ENCODE measurements at regions not wholly inside any gene's neighbourhood (a gene's known extent, or its start where the extent isn't known, plus 50 kb on each side); places are given as distances from the start of the nearest gene placed in this dataset.
"Not testable (repeated sequence)": the region's sequence is repeated elsewhere in the genome, so short reads cannot be mapped to it uniquely, and the experiment has no call there.

DNA sequence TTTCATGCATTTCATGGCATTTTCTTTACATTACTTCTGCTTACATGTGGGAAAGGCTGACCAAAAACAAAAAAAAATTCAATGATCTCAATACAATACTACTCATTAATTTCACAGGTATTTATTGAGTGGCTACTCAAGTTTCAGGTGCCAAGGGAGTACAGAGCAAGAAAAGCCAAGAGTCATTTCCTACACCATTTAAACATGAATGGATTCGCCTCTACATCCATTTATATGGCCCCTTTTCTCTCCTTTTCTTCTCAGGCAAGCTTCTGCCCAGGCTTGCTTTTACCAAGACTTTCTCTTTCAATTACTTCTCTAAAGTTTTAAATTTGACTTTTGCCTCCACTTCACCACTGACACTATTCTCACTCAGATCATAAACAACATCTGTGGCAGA is 1603.1 kb upstream of the CELF4 start:
- no peak for DNase-seq (ENCODE audit: low read depth)

DNA sequence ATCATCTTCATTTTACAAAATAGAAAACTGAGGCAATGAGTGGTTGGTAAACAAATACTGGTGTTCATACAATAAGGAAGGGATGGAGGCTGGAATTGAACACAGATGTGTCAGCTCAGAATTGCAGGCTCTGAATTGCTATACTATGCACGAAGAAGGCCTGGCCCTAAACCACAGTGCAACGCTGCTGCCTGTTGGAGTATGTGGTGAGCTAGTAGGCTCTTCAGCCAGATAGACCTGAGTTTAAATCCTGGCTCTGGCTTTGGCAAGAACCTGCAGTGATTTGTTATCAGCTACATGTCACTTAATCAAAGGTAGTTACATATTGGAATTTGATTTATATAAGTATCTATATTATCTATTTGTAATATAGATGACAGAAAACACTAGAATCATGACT is 1602.4 kb upstream of the CELF4 start:
- no peak for DNase-seq (ENCODE audit: low read depth)

- no peak for DNase-seq (ENCODE audit: low read depth)
These were observed 1601.2 kb upstream of the CELF4 start for GRCh38 chr18:39166776-39167175.

DNA sequence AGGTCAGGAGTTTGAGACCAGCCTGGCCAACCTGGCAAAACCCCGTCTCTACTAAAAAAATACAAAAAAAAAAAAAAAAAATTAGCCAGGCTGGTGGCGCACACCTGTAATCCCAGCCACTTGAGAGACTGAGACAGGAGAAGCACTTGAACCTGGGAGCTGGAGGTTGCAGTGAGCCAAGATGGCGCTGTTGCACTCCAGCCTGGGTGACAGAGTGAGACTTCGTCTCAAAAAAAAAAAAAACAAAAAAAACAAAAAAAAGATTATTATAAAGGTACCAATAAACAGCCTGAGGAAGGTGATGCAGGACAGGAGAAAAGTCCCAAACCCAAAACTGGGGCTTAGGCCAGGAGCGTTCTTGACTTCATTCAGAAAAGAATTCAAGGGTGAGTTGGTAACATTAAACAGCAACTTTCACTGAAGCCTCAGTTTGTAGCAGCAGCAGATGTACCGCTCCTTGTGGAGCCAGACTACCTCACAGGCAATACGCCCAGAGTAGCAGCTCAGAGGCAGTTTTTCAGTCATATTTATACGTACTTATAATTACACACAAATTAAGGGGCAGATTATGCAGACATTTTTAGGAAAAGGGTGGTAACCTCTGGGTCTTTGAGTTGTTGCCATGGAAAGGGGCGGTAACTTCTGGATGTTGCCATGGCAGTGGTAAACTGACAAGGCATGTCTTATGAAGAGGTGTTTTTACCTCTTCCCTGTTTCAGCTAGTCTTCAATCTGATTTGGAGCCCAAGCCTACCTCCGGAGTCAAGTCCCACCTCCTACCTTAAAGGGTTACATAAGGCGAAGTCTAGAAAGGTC is 1596.6 kb upstream of the CELF4 start:
- no peak for DNase-seq (ENCODE audit: low read depth)

- no peak for DNase-seq (ENCODE audit: low read depth)
These were observed 1583.7 kb upstream of the CELF4 start for GRCh38 chr18:39149211-39149806.

GRCh38 chr18:39134255-39134654 is 1568.7 kb upstream of the CELF4 start:
- DNase-seq (ENCODE audit: low read depth): no peak

DNA sequence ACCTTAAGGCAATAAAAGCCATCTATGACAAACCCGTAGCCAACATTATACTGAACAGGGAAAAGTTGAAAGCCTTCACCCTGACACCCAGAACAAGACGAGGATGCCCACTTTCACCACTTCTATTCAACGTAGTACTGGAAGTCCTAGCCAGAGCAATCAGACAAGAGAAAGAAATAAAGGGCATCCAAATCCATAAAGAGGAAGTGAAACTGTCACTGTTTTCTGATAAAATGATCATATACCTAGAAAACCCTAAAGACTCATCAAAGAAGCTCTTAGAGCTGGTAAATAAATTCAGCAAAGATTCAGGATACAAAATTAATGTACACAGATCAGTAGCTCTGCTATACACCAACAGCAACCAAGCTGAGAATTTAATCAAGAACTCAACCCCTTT is 1561.9 kb upstream of the CELF4 start:
- DNase-seq (ENCODE audit: low read depth): not testable (repeated sequence)

GRCh38 chr18:39113790-39114189 is 1548.2 kb upstream of the CELF4 start:
- DNase-seq (ENCODE audit: low read depth): no peak

- DNase-seq (ENCODE audit: low read depth): no peak
These were observed 1539.5 kb upstream of the CELF4 start for GRCh38 chr18:39105104-39105503.

- no peak for DNase-seq (ENCODE audit: low read depth)
These were observed 1507.4 kb upstream of the CELF4 start for GRCh38 chr18:39072970-39073369.

- no peak for DNase-seq (ENCODE audit: low read depth)
These were observed 1496.8 kb upstream of the CELF4 start for GRCh38 chr18:39062426-39062825.

- no peak for DNase-seq (ENCODE audit: low read depth)
These were observed 1492.9 kb upstream of the CELF4 start for GRCh38 chr18:39058386-39059000.

DNA sequence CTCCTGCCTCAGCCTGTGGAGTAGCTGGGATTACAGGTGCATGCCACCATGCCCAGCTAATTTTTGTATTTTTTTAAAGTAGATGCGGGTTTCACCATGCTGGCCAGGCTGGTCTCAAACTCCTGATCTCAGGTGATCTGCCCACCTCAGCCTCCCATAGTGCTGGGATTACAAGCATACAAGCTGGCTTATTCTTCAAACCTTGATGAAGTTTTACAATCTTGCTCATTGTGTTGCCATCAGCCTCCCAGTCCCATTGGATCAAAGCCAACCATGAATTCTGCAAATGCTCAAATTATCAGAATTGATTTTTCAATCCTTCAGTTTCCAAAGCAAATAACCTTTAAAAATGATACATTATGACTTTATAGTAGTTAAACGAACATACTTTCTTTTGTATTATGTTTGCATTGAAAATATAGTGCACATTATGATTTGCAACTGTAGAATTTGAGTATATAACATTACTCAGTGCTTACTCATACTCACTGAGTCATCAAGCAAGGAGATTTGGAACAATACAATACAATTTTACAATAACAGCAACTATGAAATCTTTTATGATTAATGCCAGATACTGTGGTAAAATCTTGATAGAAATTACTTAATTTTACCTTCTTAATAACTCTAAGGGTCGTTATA is 1491.9 kb upstream of the CELF4 start:
- peak; percentile 10 for DNase-seq (ENCODE audit: low read depth)

DNA sequence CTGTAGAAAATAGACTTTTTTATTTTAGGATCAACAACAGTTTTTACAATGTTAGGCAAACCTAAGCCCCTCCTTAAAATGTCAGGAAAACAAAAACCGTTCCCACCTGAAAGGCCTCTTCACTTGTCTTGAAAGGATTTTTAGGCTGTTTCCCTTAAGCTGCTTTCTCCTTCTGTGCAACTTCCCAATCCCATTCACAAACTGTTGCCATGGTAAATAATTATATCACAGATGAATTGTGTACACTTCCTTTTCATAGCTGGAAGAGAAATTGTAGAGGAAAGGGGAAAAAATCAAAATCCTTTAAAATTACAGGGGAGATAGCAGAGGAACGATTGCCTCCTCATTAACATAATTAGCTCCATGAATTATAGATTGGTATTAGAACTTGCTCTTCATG is 1488.0 kb upstream of the CELF4 start:
- no peak for DNase-seq (ENCODE audit: low read depth)

- peak; percentile 57 for DNase-seq (ENCODE audit: low read depth)
These were observed 1485.4 kb upstream of the CELF4 start for GRCh38 chr18:39051013-39051412.

DNA sequence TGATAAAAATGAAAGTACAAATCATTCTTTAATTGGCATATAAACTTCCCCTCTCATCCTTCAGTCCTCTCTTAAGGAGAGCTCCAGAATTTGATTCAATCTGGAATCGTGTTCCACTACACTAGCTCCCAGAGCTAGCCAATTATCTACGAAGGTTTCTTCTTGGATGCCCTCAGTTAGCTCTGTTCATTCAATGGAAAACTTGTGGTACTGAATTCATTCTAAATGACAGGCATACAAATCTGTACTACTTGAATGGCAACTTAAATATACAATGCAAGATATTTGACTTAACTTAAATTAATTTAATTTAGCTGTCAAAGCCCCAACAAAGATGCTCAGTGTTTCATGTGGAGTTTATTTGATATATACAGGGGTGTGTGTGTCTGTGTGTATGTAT is 1474.2 kb upstream of the CELF4 start:
- DNase-seq (ENCODE audit: low read depth): peak; percentile 73

GRCh38 chr18:39037925-39038324 is 1472.3 kb upstream of the CELF4 start:
- peak; percentile 88 for DNase-seq (ENCODE audit: low read depth)

GRCh38 chr18:39033312-39033711 is 1467.7 kb upstream of the CELF4 start:
- no peak for DNase-seq (ENCODE audit: low read depth)

GRCh38 chr18:39031647-39032046 is 1466.0 kb upstream of the CELF4 start:
- DNase-seq (ENCODE audit: low read depth): no peak

GRCh38 chr18:39030124-39030655 is 1464.6 kb upstream of the CELF4 start:
- no peak for DNase-seq (ENCODE audit: low read depth)

- no peak for DNase-seq (ENCODE audit: low read depth)
These were observed 1459.9 kb upstream of the CELF4 start for GRCh38 chr18:39025531-39025930.

DNA sequence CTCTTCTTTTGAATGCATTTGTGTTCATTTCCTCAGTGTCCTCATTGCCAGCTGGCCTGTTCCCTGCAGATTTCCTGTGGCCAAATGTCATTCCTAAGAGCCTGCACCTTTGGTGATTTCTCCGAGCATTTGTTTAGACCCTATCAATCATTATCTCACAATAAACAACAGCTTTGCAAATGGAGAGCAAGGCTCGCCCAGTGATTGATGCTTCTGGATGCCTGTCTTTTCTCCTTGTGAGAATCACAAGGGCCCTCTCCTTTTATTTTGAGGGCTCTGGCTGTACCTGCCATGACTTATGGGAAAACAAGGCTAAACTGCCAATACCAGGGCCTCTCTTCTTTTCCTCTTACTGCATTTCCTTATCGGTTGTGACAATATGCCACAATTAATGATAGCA is 1454.4 kb upstream of the CELF4 start:
- no peak for DNase-seq (ENCODE audit: low read depth)
